ENCODE measurements at regions not wholly inside any gene's neighbourhood (a gene's known extent, or its start where the extent isn't known, plus 50 kb on each side); places are given as distances from the start of the nearest gene placed in this dataset.
"Not testable (repeated sequence)": the region's sequence is repeated elsewhere in the genome, so short reads cannot be mapped to it uniquely, and the experiment has no call there.

DNA sequence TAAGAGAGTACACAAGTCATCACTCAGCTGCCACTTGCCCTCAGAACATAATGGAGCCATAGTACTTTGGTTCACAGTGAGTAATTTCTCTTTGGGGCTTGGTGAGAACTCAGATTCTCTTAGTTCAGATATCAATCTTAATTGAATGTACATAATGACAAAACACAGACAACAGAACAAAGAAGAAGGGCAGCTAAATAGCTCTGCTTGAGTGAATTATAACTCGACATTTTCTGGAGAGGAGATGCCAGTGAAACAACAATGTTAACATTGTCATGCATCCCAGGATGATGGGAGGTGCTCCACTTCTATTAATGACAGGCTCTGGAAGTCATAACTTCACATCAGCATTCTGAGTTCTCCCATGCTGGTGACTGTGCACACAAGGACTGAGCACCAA is 508.1 kb downstream of the TMEM135 start:
- DNase-seq (ENCODE audit: low spot score): no peak

DNA sequence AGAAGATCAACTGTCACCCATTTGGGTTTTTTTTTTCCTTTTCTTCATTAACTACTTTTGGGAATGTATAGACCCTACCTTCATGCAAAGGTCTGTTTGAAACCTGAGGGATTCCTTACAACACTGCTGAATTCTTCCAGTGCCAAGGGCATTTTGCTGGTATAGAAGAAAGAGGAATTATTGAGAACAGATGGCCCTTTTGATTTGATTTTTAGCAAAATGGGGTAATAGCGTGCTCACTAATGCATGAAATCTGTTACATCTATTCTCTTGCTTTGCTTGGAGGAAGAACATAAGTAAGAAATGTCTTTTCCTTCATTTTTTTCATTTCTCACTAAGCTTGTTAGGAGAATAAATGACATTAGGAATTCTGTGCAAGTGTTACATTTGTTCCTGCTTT is 501.9 kb downstream of the TMEM135 start:
- DNase-seq (ENCODE audit: low spot score): no peak

DNA sequence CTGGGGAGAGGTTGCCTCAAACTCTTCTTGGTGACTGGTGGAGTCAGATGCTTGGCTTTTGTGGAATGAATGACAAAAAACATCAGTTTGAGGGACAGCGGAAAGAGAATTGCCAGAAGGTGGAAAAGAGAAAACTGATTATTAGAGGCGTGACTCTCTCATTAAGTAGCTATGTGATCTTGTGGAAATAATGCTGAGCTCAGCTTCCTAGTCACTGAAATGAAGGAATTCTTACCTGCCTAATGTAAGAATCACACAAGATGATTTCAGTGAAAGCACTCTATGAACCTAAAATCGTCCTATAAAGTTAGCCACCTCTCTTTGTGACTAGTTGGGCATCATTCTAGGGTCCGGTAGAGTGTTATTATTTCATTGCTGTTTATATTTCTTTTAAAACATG is 498.8 kb downstream of the TMEM135 start:
- DNase-seq (ENCODE audit: low spot score): no peak

DNA sequence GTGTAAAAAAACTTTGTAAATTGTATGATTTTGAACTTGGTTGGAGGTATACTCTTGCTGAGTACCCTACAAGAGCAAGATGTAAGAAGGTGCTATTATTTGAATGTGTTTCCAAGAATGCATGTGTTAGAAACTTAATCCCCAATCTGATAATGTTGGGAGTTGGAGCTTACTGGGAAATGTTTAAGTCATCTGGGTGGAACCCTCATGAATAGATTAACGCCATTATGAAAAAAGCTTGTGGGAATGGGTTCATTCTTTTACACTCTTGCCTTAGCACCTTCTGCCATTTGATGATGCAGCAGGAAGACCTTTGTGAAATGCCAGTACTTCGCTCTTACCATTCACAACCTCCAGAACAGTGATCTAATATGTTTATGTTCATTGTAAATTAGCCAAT is 498.3 kb downstream of the TMEM135 start:
- DNase-seq (ENCODE audit: low spot score): no peak

DNA sequence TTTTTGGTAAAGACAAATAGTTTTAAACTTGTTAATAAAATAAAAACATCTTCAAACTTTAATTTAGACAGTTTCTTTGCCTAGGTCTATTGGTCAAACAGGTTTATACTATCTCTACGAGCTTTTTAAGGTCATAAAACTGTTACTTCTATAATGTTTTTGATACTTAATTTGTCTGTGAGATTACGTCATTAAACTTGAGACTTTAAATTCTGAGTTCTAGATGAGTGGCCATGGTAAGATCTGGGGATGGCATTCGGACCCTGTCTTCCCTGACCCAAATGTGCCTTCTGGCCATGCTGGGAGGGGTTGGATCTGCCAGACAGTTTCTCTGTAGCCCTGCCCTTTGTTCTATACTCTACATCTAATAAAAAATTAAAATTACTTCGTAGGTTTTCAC is 497.8 kb downstream of the TMEM135 start:
- DNase-seq (ENCODE audit: low spot score): no peak

DNA sequence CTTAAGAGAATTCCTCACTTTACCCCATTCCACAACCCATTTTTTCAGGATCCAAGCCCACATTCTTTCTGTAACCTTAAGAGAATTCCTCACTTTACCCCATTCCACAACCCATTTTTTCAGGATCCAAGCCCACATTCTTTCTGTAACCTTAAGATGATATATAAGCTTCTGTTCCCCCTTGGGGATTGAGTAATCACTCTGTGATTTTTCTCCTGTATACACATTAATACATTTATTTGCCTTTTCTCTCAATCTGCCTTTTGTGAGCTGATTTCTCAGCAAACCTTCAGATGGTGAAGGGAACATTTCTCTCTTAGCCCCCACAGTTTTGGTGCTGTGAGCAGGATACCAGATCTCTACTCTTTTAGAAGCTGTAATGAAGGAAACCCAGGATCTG is 494.1 kb downstream of the TMEM135 start:
- DNase-seq (ENCODE audit: low spot score): not testable (repeated sequence)

DNA sequence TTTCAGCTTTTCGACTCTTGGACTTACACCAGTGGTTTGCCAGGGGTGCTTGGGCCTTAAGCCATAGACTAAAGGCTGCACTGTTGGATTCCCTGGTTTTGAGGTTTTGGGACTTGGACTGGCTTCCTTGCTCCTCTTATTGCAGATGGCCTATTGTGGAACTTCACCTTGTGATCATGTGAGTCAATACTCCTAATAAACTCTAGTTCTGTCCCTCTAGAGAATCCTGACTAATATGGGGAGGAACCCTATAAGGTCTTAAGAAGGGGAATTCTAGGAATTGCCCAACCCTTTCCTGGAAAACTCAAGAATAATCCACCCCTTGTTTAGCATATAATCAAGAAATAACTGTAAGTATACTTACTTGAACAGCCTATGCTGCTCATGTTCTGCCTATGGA is 491.8 kb downstream of the TMEM135 start:
- no peak for DNase-seq (ENCODE audit: low spot score)

DNA sequence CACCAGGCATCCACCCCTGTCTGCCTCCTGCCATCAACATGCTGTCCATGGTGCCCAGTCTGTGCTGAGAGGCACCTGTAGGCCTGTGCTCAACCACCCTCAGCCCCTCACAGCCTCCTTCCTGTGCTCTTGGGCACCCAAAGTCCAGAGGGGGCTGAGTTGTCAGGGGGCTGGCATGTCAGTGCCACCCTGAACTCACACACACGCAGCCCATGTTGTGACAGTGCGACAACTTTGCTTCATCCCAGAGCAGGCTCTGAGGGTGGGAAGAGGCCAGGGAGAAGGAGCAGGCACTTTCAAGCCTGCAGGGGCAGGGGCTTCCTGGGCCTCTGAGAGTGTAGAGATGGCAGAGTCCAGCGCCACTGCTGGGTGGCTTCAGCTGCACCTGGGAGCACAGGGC is 491.0 kb downstream of the TMEM135 start:
- DNase-seq (ENCODE audit: low spot score): no peak

DNA sequence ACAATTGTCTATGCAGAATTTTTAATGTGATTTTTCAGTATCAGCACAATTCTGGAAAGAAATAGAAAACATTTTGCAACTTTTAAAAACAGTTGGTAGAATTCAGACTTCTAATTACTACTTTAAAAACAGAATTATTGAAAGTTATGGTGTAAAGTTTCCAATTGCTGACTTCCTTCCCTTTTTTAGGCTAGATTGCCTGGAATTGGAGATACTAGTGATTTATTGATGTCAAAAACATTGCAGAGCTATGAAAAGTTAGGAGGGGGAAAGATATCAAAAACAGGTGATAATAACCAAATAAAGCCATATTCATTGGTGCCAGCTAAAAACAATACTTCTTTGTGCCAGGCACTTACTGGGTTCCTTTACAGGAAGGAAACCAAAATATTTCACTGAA is 485.5 kb downstream of the TMEM135 start:
- DNase-seq (ENCODE audit: low spot score): no peak

DNA sequence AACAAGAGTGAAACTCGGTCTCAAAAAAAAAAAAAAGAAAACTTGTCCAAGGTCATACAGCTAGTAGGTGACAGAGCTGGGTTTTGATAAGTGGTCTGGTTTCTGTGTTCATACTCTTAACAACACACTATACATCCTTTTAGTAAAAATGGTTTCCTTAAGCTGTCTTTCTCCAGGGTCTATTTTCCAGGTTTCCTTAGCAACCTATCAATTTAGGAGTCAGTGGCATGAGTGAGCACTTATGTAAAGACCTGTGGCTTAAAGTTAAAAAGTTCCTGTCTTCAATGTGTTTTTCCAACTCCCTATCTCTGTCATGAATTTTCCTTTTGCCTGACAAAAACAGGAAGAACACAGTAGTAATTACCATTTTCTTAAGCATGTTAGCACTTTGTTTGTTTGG is 480.5 kb downstream of the TMEM135 start:
- DNase-seq (ENCODE audit: low spot score): no peak

DNA sequence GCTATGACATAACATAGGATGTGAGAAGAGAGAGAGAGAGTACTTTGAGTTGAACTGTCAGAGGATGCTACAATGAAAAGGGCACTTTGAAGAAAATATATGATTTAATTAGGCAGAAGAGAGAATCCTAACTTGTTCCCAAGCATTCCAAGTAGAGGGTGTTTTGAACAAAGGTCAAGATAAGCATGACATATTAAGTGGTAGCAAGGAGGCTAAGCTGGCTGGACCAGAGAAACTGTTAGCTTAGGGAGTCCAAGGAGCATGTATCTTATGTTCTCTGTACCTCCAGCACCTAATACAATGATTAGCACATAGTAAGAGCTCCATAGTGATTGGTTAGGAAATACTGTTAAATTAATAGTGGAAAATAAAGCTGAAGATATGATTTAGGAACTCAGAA is 479.6 kb downstream of the TMEM135 start:
- DNase-seq (ENCODE audit: low spot score): no peak

DNA sequence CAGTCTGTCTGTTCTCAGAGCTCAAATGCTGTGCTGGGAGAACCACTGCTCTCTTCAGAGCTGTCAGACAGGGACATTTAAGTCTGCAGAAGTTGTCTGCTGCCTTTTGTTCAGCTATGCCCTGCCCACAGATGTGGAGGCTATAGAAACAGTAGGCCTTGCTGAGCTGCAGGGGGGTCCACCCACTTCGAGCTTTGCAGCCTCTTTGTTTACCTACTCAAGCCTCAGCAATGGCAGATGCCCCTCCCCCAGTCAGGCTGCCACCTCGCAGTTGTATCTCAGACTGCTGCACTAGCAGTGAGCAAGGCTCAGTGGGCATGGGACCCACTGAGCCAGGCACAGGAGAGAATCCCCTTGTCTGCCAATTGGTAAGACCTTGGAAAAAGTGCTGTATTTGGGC is 470.0 kb downstream of the TMEM135 start:
- DNase-seq (ENCODE audit: low spot score): not testable (repeated sequence)

DNA sequence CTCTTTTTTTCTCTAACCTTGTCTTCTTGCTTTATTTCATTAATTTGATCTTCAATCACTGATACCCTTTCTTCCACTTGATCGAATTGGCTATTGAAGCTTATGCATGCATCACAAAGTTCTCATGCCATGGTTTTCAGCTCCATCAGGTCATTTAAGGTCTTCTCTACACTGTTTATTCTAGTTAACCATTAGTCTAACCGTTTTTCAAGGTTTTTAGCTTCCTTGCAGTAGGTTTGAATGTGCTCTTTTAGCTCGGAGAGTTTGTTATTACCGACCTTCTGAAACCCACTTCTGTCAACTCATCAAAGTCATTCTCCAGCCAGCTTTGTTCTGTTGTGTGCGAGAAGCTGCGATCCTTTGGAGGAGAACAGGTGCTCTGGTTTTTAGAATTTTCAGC is 469.2 kb downstream of the TMEM135 start:
- DNase-seq (ENCODE audit: low spot score): not testable (repeated sequence)

DNA sequence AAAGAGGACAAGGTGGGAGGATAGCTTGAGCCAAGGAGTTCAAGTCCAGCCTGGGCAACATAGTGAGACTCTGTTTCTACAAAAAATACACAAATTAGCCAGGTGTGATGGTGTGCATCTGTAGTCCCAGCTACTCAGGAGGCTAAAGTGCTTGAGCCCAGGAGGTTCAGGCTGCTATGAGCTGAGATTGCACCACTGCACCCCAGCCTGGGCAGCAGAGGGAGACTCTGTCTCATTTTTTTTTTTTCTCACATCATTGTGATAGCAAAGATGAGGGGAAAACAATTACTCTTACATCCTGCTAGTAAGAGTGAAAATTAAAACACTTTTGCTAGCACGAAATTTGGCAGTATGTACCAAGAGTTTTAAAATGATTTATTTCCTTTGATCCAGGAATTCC is 463.7 kb downstream of the TMEM135 start:
- DNase-seq (ENCODE audit: low spot score): no peak

DNA sequence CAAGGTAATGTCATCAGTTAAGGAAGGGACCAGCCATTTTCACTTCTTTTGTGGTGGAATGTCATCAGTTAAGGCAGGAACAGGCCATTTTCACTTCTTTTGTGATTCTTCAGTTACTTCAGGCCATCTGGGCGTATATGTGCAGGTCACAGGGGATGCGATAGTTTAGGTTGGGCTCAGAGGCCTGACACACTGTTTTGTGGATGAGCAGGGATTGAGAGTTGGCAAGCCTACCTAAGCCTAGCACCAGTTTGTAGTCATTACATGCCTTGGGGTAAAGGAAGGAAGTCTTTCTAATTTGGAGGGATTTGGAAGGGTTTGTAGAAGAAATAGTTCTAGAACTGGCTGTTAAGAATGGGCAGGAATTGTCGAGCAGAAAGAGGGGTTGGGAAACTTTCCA is 457.2 kb downstream of the TMEM135 start:
- not testable (repeated sequence) for DNase-seq (ENCODE audit: low spot score)

DNA sequence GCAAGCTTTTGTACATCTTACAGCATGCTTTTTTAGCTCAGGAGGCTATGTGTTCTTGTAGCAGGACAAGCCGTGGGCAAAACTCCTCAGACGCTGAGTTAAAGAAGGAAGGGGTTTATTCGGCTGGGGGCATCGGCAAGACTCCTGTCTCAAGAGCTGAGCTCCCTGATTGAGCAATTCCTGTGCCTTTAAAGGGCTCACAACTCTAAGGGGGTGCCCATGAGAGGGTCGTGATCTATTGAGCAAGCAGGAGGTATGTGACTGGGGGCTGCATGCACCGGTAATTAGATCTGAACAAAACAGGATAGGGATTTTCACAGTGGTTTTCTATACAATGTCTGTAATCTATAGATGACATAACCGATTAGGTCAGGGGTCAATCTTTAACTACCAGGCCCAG is 456.3 kb downstream of the TMEM135 start:
- DNase-seq (ENCODE audit: low spot score): not testable (repeated sequence)

DNA sequence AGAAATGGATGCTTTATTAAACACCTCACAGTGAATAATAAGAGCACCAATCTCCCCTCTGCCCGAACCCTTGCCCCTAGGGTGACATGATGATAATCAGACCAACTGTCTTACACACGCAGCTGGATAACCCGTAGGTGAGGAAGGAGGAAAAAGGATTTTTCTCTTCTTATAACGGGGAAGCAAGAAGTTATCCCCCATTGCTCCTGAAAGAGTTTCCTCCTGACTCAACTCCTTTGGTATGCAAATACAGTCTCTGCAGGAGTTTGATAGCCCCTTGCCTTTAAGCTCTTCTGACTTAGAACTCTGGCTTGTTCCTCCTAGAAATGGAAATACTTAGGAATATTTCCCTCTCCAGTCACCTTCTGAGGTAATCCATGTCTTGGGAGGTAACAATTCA is 455.8 kb downstream of the TMEM135 start:
- DNase-seq (ENCODE audit: low spot score): no peak

DNA sequence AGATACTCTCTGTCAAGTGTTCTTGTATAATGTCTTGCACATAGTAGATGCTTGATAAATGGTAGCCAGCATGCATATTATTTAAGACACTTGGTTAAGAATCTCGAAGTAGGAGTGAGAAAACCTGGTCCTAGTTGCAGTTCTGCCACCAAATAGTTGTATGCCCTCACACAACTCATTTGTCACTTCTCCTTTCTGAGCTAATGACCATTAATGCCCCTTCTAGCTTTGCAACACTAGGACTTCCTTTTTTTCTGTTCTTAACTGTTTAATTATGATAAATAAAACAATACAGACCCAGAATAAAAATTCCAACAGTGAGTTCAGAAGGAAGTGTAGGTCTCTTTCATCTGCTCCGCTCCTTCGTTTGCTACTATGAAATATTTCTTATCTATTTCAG is 453.6 kb downstream of the TMEM135 start:
- no peak for DNase-seq (ENCODE audit: low spot score)

DNA sequence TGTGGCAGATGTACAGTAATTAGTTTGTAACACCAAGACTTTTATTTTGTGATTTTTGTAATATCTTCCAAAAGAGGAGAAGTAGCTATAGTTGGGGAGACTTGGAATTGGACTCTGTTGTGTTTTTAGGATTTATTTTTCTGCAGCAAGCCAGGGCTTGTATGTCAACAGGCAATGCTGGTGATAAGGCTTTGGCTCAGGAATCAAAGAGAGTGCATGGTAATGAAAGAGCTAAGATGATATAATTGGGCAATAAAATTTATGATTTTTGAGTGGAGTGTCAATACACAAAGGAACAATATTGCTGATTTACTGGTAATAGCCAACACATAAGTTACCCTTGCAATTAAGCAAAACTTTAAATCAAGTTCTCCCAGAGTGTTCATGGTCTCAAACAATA is 452.9 kb downstream of the TMEM135 start:
- no peak for DNase-seq (ENCODE audit: low spot score)

DNA sequence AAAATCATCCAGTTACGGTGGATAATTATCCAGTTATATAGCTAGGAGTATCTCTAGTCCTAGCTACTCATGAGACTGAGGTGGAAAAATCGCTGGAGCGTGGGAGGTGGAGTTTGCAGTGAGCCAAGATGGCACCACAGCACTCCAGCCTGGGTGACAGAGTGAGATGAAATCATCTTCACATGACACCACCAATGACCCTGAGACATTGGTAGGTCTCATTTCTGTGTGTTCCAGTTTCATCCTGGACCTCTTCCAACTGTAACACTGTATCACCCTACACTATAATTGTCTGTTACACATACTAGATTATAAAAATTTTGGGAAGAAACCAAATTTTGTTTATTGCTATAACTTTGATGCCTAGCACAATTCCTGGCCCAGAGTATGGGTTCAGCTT is 446.8 kb downstream of the TMEM135 start:
- DNase-seq (ENCODE audit: low spot score): no peak

DNA sequence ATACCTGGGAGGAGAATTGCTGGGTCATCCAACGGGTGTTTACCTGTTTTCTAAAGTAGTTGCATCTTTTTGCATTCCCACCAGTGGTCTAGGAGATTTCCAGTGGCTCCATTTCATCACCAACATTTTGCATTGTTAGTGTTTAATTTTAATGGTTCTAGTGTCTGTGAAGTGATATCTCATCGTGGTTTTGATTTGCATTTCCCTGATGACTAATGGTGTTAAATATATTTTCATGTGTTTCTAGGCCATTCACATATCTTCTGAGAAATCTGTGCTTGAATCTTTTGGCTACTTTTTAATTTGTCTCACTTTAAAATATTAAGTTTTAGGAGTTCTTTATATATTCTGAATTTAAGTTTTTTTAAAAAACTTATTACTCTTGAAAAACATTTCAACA is 439.6 kb downstream of the TMEM135 start:
- no peak for DNase-seq (ENCODE audit: low spot score)

DNA sequence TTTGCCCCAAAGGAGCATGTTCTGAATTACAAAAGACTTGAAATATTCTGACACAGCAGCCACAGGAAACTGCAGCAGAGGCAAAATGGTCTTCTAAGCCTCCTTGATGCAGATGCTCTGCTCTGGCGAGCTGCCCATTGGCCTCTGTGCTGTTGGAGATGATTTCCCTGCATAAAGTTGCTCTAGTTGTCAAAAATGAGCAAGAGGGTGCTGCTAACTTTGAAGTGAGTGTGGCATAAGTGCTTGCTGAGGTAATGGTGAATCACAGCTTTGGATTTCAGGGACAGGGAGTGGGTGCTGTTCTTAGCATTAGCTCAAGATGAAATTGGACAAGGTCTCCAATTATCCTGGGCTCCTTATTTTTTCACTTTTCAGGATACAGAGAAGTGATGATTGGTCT is 435.4 kb downstream of the TMEM135 start:
- DNase-seq (ENCODE audit: low spot score): peak; percentile 58

DNA sequence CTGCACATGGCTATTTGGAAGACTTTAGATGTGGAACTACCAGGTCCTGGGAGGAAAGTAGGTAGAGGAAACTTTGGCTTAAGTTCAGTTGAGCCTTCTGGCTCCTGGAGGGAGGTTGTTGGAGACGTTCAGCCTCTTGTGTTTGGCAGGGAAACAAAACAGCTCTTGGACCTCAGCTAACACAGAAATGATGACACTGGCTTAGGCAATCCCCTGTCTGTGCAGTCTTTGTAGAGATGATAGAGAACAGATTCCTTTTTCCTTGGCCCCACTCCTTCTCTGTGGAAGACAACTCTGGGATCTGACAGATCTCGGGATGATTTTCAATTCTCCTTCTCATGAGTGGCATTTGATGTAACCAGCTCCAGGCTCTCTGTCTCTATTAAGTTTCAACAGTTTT is 428.5 kb downstream of the TMEM135 start:
- peak; percentile 77 for DNase-seq (ENCODE audit: low spot score)

DNA sequence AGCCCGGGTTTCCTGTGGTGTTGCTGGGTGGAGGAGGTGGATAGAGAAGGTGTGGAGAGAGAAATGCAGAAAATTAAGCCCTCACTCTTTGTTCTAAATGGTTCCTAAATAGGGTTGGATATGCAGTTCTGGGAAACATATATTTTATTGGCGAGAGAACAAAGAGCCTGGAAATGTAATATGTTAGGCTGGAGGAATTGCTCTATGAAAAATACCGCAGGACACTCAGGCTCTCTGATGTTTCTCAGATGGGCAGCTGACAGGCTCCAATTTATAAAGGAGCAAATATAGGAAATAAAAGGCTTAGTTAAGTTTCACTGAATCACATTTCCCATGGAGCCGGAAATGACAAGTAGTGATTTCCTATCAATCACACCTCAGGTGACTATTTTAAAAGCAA is 428.0 kb downstream of the TMEM135 start:
- no peak for DNase-seq (ENCODE audit: low spot score)

DNA sequence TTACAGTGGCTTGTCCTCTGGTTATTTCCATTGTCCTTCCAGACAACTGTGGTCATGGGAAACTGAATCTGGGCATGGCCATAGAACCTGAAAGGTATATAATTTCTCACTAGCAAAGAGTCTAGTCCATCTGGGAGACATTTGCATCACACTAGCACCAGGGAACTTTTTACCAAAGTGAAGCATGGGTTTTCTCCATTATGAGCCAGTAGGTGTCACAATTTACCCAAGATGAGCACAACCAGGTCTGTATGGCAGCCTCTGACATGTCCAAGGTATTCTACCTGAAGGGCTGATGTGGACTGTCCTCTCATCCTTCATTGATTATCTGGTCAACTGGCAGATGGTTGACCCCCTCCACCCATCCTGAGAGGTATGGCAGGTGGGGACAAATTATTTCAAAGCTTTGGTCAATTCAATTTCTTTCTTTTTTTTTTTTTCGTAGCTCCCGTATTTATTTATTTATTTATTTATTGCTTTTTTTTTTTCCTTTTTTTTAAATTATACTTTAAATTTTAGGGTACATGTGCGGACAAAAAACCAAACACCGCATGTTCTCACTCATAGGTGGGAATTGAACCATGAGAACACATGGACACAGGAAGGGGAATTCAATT is 425.9 kb downstream of the TMEM135 start:
- DNase-seq (ENCODE audit: low spot score): peak; percentile 53
